ENCODE measurements at regions not wholly inside any gene's neighbourhood (a gene's known extent, or its start where the extent isn't known, plus 50 kb on each side); places are given as distances from the start of the nearest gene placed in this dataset.

- DNase-seq = no peak
These were observed 107.5 kb upstream of the CELF4 start for GRCh38 chr18:37672932-37673595.

GRCh38 chr18:37672001-37672400 is 106.4 kb upstream of the CELF4 start:
- DNase-seq = no peak
- no peaks in the 10 kb centered on the region for H3K9me3 ChIP-seq
- H3K27me3 ChIP-seq = no peaks in the 10 kb centered on the region; the same call in 1 of the 2 replicates
- no peak overlapping the region for H3K4me3 ChIP-seq
- no peaks in the 10 kb centered on the region for H3K36me3 ChIP-seq

More at GRCh38 chr18:37672932-37673595, 107.5 kb upstream of the CELF4 start:
- Histone ChIP-seq H3K36me3 (no peaks in the 10 kb centered on the region), H3K4me3 (no peak overlapping the region), H3K9me3 (no peaks in the 10 kb centered on the region), H3K27me3 (no peaks in the 10 kb centered on the region; the same call in 1 of the 2 replicates)

- Histone ChIP-seq H3K27me3 (no peaks in the 10 kb centered on the region), H3K36me3 (no peaks in the 10 kb centered on the region)
These were observed 105.9 kb upstream of the CELF4 start for GRCh38 chr18:37671530-37671929.

GRCh38 chr18:37671119-37671518 is 105.5 kb upstream of the CELF4 start:
- Histone ChIP-seq H3K27me3 (no peaks in the 10 kb centered on the region), H3K36me3 (no peaks in the 10 kb centered on the region), H3K9me3 (no peaks in the 10 kb centered on the region), H3K4me3 (no peak overlapping the region)
- DNase-seq = no peak

More at GRCh38 chr18:37671530-37671929, 105.9 kb upstream of the CELF4 start:
- H3K4me3 ChIP-seq = no peak overlapping the region
- no peaks in the 10 kb centered on the region for H3K9me3 ChIP-seq
- no peak for DNase-seq

GRCh38 chr18:37669991-37670534 is 104.5 kb upstream of the CELF4 start:
- Histone ChIP-seq H3K27me3 (no peaks in the 10 kb centered on the region), H3K4me3 (no peak overlapping the region), H3K9me3 (no peaks in the 10 kb centered on the region), H3K36me3 (no peaks in the 10 kb centered on the region)
- no peak for DNase-seq

GRCh38 chr18:37668971-37669747 is 103.6 kb upstream of the CELF4 start:
- Histone ChIP-seq H3K27me3 (no peaks in the 10 kb centered on the region), H3K9me3 (no peaks in the 10 kb centered on the region), H3K36me3 (no peaks in the 10 kb centered on the region), H3K4me3 (no peak overlapping the region)
- DNase-seq = no peak

- Histone ChIP-seq H3K4me3 (no peak overlapping the region), H3K36me3 (no peaks in the 10 kb centered on the region), H3K27me3 (no peaks in the 10 kb centered on the region), H3K9me3 (no peaks in the 10 kb centered on the region)
- no peak for DNase-seq
These were observed 102.2 kb upstream of the CELF4 start for GRCh38 chr18:37667836-37668235.

GRCh38 chr18:37666991-37667390 is 101.4 kb upstream of the CELF4 start:
- no peak for DNase-seq
- H3K27me3 ChIP-seq = no peaks in the 10 kb centered on the region
- no peak overlapping the region for H3K4me3 ChIP-seq
- H3K9me3 ChIP-seq = no peaks in the 10 kb centered on the region
- H3K36me3 ChIP-seq = no peaks in the 10 kb centered on the region

- no peak overlapping the region for H3K4me3 ChIP-seq
- no peaks in the 10 kb centered on the region for H3K27me3 ChIP-seq
- H3K9me3 ChIP-seq = no peaks in the 10 kb centered on the region
- no peaks in the 10 kb centered on the region for H3K36me3 ChIP-seq
- DNase-seq = no peak
These were observed 100.9 kb upstream of the CELF4 start for GRCh38 chr18:37666451-37666850.

GRCh38 chr18:37665346-37665745 is 99.7 kb upstream of the CELF4 start:
- Histone ChIP-seq H3K9me3 (no peaks in the 10 kb centered on the region), H3K4me3 (no peak overlapping the region)
- DNase-seq = no peak

GRCh38 chr18:37663446-37663845 is 97.8 kb upstream of the CELF4 start:
- Histone ChIP-seq H3K9me3 (no peaks in the 10 kb centered on the region), H3K36me3 (no peaks in the 10 kb centered on the region), H3K27me3 (no peaks in the 10 kb centered on the region), H3K4me3 (no peak overlapping the region)
- no peak for DNase-seq

More at GRCh38 chr18:37665346-37665745, 99.7 kb upstream of the CELF4 start:
- H3K36me3 ChIP-seq = no peaks in the 10 kb centered on the region
- H3K27me3 ChIP-seq = no peaks in the 10 kb centered on the region

- no peaks in the 10 kb centered on the region for H3K9me3 ChIP-seq
- no peak overlapping the region for H3K4me3 ChIP-seq
- H3K36me3 ChIP-seq = no peaks in the 10 kb centered on the region
- no peaks in the 10 kb centered on the region for H3K27me3 ChIP-seq
- no peak for DNase-seq
These were observed 97.1 kb upstream of the CELF4 start for GRCh38 chr18:37662546-37663339.

GRCh38 chr18:37662099-37662498 is 96.5 kb upstream of the CELF4 start:
- no peak for DNase-seq
- no peak overlapping the region for H3K4me3 ChIP-seq
- H3K9me3 ChIP-seq = no peaks in the 10 kb centered on the region
- no peaks in the 10 kb centered on the region for H3K36me3 ChIP-seq
- H3K27me3 ChIP-seq = no peaks in the 10 kb centered on the region

- Histone ChIP-seq H3K4me3 (no peak overlapping the region), H3K36me3 (no peaks in the 10 kb centered on the region), H3K27me3 (no peaks in the 10 kb centered on the region), H3K9me3 (no peaks in the 10 kb centered on the region)
- no peak for DNase-seq
These were observed 95.9 kb upstream of the CELF4 start for GRCh38 chr18:37661478-37661877.

- no peaks in the 10 kb centered on the region for H3K36me3 ChIP-seq
- no peaks in the 10 kb centered on the region for H3K27me3 ChIP-seq
- no peak overlapping the region for H3K4me3 ChIP-seq
- no peaks in the 10 kb centered on the region for H3K9me3 ChIP-seq
- DNase-seq = no peak
These were observed 95.5 kb upstream of the CELF4 start for GRCh38 chr18:37661061-37661460.

GRCh38 chr18:37660658-37661057 is 95.1 kb upstream of the CELF4 start:
- Histone ChIP-seq H3K36me3 (no peaks in the 10 kb centered on the region), H3K4me3 (no peak overlapping the region), H3K9me3 (no peaks in the 10 kb centered on the region), H3K27me3 (no peaks in the 10 kb centered on the region)
- no peak for DNase-seq

GRCh38 chr18:37659906-37660305 is 94.3 kb upstream of the CELF4 start:
- Histone ChIP-seq H3K27me3 (no peaks in the 10 kb centered on the region), H3K36me3 (no peaks in the 10 kb centered on the region), H3K4me3 (no peak overlapping the region), H3K9me3 (no peaks in the 10 kb centered on the region)
- DNase-seq = no peak

Measured in MG63 (cell line).